Testis (tissue), 2 donors: ENCODE measurements at regions not wholly inside any gene's neighbourhood (a gene's known extent, or its start where the extent isn't known, plus 50 kb on each side); places are given as distances from the start of the nearest gene placed in this dataset.
"Not testable (repeated sequence)": the region's sequence is repeated elsewhere in the genome, so short reads cannot be mapped to it uniquely, and the experiment has no call there.

Source experiments
- DNase-seq: peaks from one replicate; pipeline ENCODE4 v3.0.0-alpha.2; 2019
- H3K27ac ChIP-seq, 2 donors: fragments of 200-600 bp; sonication (generic); one replicate each; pipeline ENCODE4 v1.5.1; 2019
- H3K27me3 ChIP-seq: fragments of 200-600 bp; sonication (generic); one replicate; pipeline ENCODE4 v1.5.1; 2019
- H3K36me3 ChIP-seq: fragments of 200-600 bp; sonication (generic); one replicate; pipeline ENCODE4 v1.5.1; 2017; ENCODE audit warnings: low read depth; ENCODE audit errors: missing control alignments
- H3K4me1 ChIP-seq: fragments of 200-600 bp; sonication (generic); one replicate; pipeline ENCODE4 v1.5.1; 2019
- H3K4me3 ChIP-seq, 2 donors: fragments of 200-600 bp; sonication (generic); one replicate each; pipeline ENCODE4 v1.5.1; 2017 to 2019
- H3K9me3 ChIP-seq: fragments of 200-600 bp; sonication (generic); one replicate; pipeline ENCODE4 v1.5.1; 2017
- CTCF ChIP-seq, 3 experiments: fragments of 450-650 bp in 2 of 3; fragments of 200-600 bp in 1 of 3; sonication (generic) in 1 of 3; IDR thresholded peaks; one replicate each; pipeline ENCODE4 v1.5.1; 2016 to 2019; ENCODE audit warnings: antibody characterized with exemption in 3 of 3, mild to moderate bottlenecking in 2 of 3, moderate library complexity in 1 of 3
- POLR2A ChIP-seq: fragments of 450-650 bp; IDR thresholded peaks from one replicate; pipeline ENCODE4 v1.6.1; 2017; ENCODE audit warnings: antibody characterized with exemption, mild to moderate bottlenecking, moderate library complexity
- WGBS, 2 donors: methylation state at CpG; one replicate each; pipeline ENCODE4 v1.1.5; 2018; 5-methylcytosine and 5-hydroxymethylcytosine counted together
- intact Hi-C: fragments of 100-400 bp; cut with DNase I; formaldehyde crosslinking; loops from one replicate; pipeline ENCODE4 v1.15.1; 2023; ENCODE audit warnings: low total_unique reads

GRCh38 chr2:184444217-184444616, 154.1 kb upstream of the ZNF804A start:
- intact Hi-C loops = no loop called here
- no peak for TF ChIP-seq POLR2A
- no peak for TF ChIP-seq CTCF (IDR thresholded peaks at IDR 0.05)
- Histone ChIP-seq H3K9me3 (no peaks in the 10 kb centered on the region), H3K27ac (no peak overlapping the region), H3K4me3 (no peak overlapping the region), H3K36me3 (no peaks in the 10 kb centered on the region), H3K4me1 (no peaks in the 10 kb centered on the region), H3K27me3 (no peaks in the 10 kb centered on the region)
- 46 to 50% methylated on average over 2 of the region's 2 CpGs for WGBS, 2 donors
- no peak for DNase-seq

GRCh38 chr2:184444623-184445223, 153.6 kb upstream of the ZNF804A start:
- DNase-seq = no peak
- no peaks in the 10 kb centered on the region for H3K36me3 ChIP-seq
- H3K27me3 ChIP-seq = no peaks in the 10 kb centered on the region
- no peaks in the 10 kb centered on the region for H3K4me1 ChIP-seq
- 81% methylated on average over 4 of the region's 4 CpGs for WGBS, 2 donors
- H3K4me3 ChIP-seq = no peak overlapping the region
- TF ChIP-seq CTCF (IDR thresholded peaks at IDR 0.05) (no peak), POLR2A (no peak)
- H3K27ac ChIP-seq = no peak overlapping the region
- no peaks in the 10 kb centered on the region for H3K9me3 ChIP-seq
- intact Hi-C loops = no loop called here

GRCh38 chr2:184449760-184450159, 148.6 kb upstream of the ZNF804A start:
- intact Hi-C loops = no loop called here
- TF ChIP-seq POLR2A (no peak), CTCF (IDR thresholded peaks at IDR 0.05) (no peak)
- H3K27me3 ChIP-seq = no peaks in the 10 kb centered on the region
- no peaks in the 10 kb centered on the region for H3K36me3 ChIP-seq
- H3K27ac ChIP-seq = no peak overlapping the region
- 72 to 84% methylated on average over 2 of the region's 2 CpGs for WGBS, 2 donors
- DNase-seq = no peak
- H3K9me3 ChIP-seq = no peaks in the 10 kb centered on the region
- no peak overlapping the region for H3K4me3 ChIP-seq
- H3K4me1 ChIP-seq = no peaks in the 10 kb centered on the region

- Histone ChIP-seq H3K4me1 (peaks cover 3% of the 10 kb centered on the region), H3K4me3 (no peak overlapping the region), H3K9me3 (no peaks in the 10 kb centered on the region), H3K27me3 (no peaks in the 10 kb centered on the region), H3K36me3 (no peaks in the 10 kb centered on the region), H3K27ac (no peak overlapping the region)
- intact Hi-C loops = no loop called here
- DNase-seq = no peak
- TF ChIP-seq CTCF (IDR thresholded peaks at IDR 0.05) (no peak), POLR2A (no peak)
Measured at GRCh38 chr2:184452907-184453306, 145.4 kb upstream of the ZNF804A start.

GRCh38 chr2:184455624-184456023, 142.7 kb upstream of the ZNF804A start:
- no peak overlapping the region for H3K4me3 ChIP-seq
- TF ChIP-seq CTCF (IDR thresholded peaks at IDR 0.05) (no peak), POLR2A (no peak)
- peaks cover 3% of the 10 kb centered on the region for H3K4me1 ChIP-seq
- H3K27ac ChIP-seq = peak overlapping the region in 1 of 2 donors; percentile 6
- no peaks in the 10 kb centered on the region for H3K27me3 ChIP-seq
- intact Hi-C loops = no loop called here
- DNase-seq = no peak
- H3K9me3 ChIP-seq = no peaks in the 10 kb centered on the region
- H3K36me3 ChIP-seq = no peaks in the 10 kb centered on the region
- 64 to 68% methylated on average over 1 of the region's 1 CpG for WGBS, 2 donors

- intact Hi-C loops, H3K36me3 ChIP-seq, H3K27me3 ChIP-seq, DNase-seq, H3K9me3 ChIP-seq, H3K27ac ChIP-seq, H3K4me1 ChIP-seq: not testable (repeated sequence)
- H3K4me3 ChIP-seq = peak overlapping the region in 1 of 2 donors; percentile 13
- 75 to 85% methylated on average over 10 of the region's 10 CpGs for WGBS, 2 donors
Measured at GRCh38 chr2:184456693-184457092, 141.6 kb upstream of the ZNF804A start.
